Endothelial cell of umbilical vein (primary cell): ENCODE measurements at regions not wholly inside any gene's neighbourhood (a gene's known extent, or its start where the extent isn't known, plus 50 kb on each side); places are given as distances from the start of the nearest gene placed in this dataset.

Experiments
- BruUV-seq: library from RNA; stranded (reverse); fragments of 400-500 nt; replicated peaks from 2 replicates; lab custom pipeline; 2021; lab: Mats Ljungman, UMichigan
- CTCF ChIA-PET: fragments of 300-600, 350-600 bp; sonication (Branson Sonifier 250); formaldehyde crosslinking; loops from one replicate; lab custom pipeline; 2021; ENCODE audit warnings: antibody characterized with exemption, inconsistent platforms; lab: Charles Lee
- POLR2A ChIA-PET: fragments of 300-600, 350-600 bp; sonication (Branson Sonifier 250); formaldehyde crosslinking; loops from one replicate; lab custom pipeline; 2021; ENCODE audit warnings: antibody characterized with exemption, inconsistent platforms; lab: Charles Lee
- DNase-seq: peaks from one replicate; pipeline ENCODE4 v3.0.0-alpha.2; 2011; ENCODE audit warnings: low read depth, low spot score
- FAIRE-seq: peaks from 2 replicates; lab custom pipeline; 2011; peaks lifted over from hg19 to GRCh38; lab: Jason Lieb, UNC
- H2AFZ ChIP-seq: 2 replicates; pipeline ENCODE4 v1.6.0; 2012; ENCODE audit warnings: low read depth, low read length, control low read depth, inconsistent platforms
- H3K27ac ChIP-seq: 2 replicates; pipeline ENCODE4 v1.5.1; 2011; ENCODE audit warnings: low read depth, mild to moderate bottlenecking, control low read depth, low read length, moderate library complexity; ENCODE audit not compliant: insufficient read depth
- H3K27me3 ChIP-seq, 2 experiments: 2 replicates each; pipeline versions ENCODE4 v1.6.0 to v1.6.1; 2011; ENCODE audit warnings: low read length in 2 of 2, mixed read lengths in 1 of 2; ENCODE audit not compliant: control insufficient read depth in 2 of 2, insufficient read depth in 2 of 2
- H3K36me3 ChIP-seq, 2 experiments: 2 replicates in 1 of 2; 3 replicates in 1 of 2; pipeline ENCODE4 v1.5.1; 2011; ENCODE audit warnings: low read length in 2 of 2, mild to moderate bottlenecking in 1 of 2, moderate library complexity in 1 of 2; ENCODE audit not compliant: control insufficient read depth in 2 of 2, insufficient read depth in 2 of 2; ENCODE audit errors: extremely low read depth in 1 of 2
- H3K4me1 ChIP-seq: 3 replicates; pipeline ENCODE4 v1.5.1; 2011; ENCODE audit warnings: mild to moderate bottlenecking, low read length; ENCODE audit not compliant: control insufficient read depth, insufficient read depth; ENCODE audit errors: extremely low read depth
- H3K4me2 ChIP-seq: 2 replicates; pipeline ENCODE4 v1.6.1; 2011; ENCODE audit warnings: low read length, control low read depth, mixed read lengths; ENCODE audit not compliant: insufficient read depth
- H3K4me3 ChIP-seq, 3 experiments: fragments of 200-600 bp in 1 of 3; sonication (generic), shearing (Covaris generic) in 1 of 3; replicated peaks in 1 of 3; 2 replicates each; pipeline ENCODE4 v1.5.1; 2011 to 2016; ENCODE audit warnings: control low read depth in 3 of 3, low read length in 3 of 3, mild to moderate bottlenecking in 2 of 3, inconsistent platforms in 1 of 3, low read depth in 1 of 3, moderate library complexity in 1 of 3; ENCODE audit not compliant: insufficient read depth in 1 of 3
- H3K79me2 ChIP-seq: 2 replicates; pipeline ENCODE4 v1.6.0; 2012; ENCODE audit warnings: low read length, inconsistent platforms; ENCODE audit not compliant: control insufficient read depth, insufficient read depth
- H3K9ac ChIP-seq: replicated peaks from 2 replicates; pipeline ENCODE3; 2011; ENCODE audit warnings: low read length, control low read depth; ENCODE audit not compliant: insufficient read depth; ENCODE audit errors: extremely low read depth
- H3K9me1 ChIP-seq: replicated peaks from 3 replicates; pipeline ENCODE4 v1.6.0; 2011; ENCODE audit warnings: mild to moderate bottlenecking, low read length; ENCODE audit not compliant: control insufficient read depth, insufficient read depth; ENCODE audit errors: extremely low read depth
- H3K9me3 ChIP-seq: replicated peaks from 2 replicates; pipeline ENCODE4 v1.5.1; 2012; ENCODE audit warnings: low read length, inconsistent platforms; ENCODE audit not compliant: control insufficient read depth, insufficient read depth
- H4K20me1 ChIP-seq: replicated peaks from 2 replicates; pipeline ENCODE3; 2011; ENCODE audit warnings: mild to moderate bottlenecking, low read length; ENCODE audit not compliant: control insufficient read depth, insufficient read depth; ENCODE audit errors: extremely low read depth
- CTCF ChIP-seq, 2 donors: IDR thresholded peaks; 1 replicate in 1 of 2; 2 replicates in 1 of 2; pipeline ENCODE4 v1.5.1; 2011; ENCODE audit warnings: low read length in 2 of 2, mild to moderate bottlenecking in 2 of 2, moderate library complexity in 2 of 2, control low read depth in 1 of 2, inconsistent platforms in 1 of 2, low read depth in 1 of 2; ENCODE audit not compliant: insufficient read depth in 1 of 2; ENCODE audit errors: extremely low read depth in 1 of 2
- EZH2 ChIP-seq: IDR thresholded peaks from 2 replicates; pipeline ENCODE4 v1.6.1; 2012; ENCODE audit warnings: borderline replicate concordance, low read depth, mild to moderate bottlenecking, moderate library complexity, low read length, inconsistent platforms; ENCODE audit not compliant: severe bottlenecking
- FOS ChIP-seq: IDR thresholded peaks from 2 replicates; pipeline ENCODE4 v1.6.1; 2011; ENCODE audit warnings: mild to moderate bottlenecking, low read length, moderate library complexity, borderline replicate concordance; ENCODE audit not compliant: insufficient read depth
- GATA2 ChIP-seq: IDR thresholded peaks from 2 replicates; pipeline ENCODE4 v1.7.0; 2011; ENCODE audit warnings: low read depth, mild to moderate bottlenecking, moderate library complexity, mixed read lengths, low read length; ENCODE audit not compliant: insufficient read length, insufficient read depth
- JUN ChIP-seq: IDR thresholded peaks from 2 replicates; pipeline ENCODE4 v1.6.1; 2011; ENCODE audit warnings: borderline replicate concordance, low read depth; ENCODE audit not compliant: insufficient read length, insufficient read depth
- MAX ChIP-seq: IDR thresholded peaks from 2 replicates; pipeline ENCODE4 v1.6.1; 2011; ENCODE audit not compliant: insufficient read depth, insufficient read length
- MYC ChIP-seq: IDR thresholded peaks from one replicate; pipeline ENCODE4 v1.6.1; 2011; ENCODE audit warnings: mild to moderate bottlenecking, low read depth, low read length
- POLR2A ChIP-seq: IDR thresholded peaks from 2 replicates; pipeline ENCODE4 v1.6.1; 2012; ENCODE audit warnings: low read depth, mild to moderate bottlenecking, control low read depth, low read length
- dilution Hi-C: fragments of 300-500 bp; cut with MboI; formaldehyde crosslinking; loops from one replicate; pipeline ENCODE4 v1.15.0; 2019; ENCODE audit warnings: low sequenced_read_pairs; ENCODE audit not compliant: extremely low pct_ligation_motif_present
- intact Hi-C: fragments of 100-400 bp; cut with micrococcal nuclease; formaldehyde crosslinking; loops from one replicate; pipeline ENCODE4 v1.10.0; 2022

- no peak overlapping the region for H2AFZ ChIP-seq
- no peaks in the 10 kb centered on the region for H3K9me3 ChIP-seq
- no peaks in the 10 kb centered on the region for H3K9me1 ChIP-seq
- intact Hi-C loops = no loop called here
- no peak overlapping the region for H3K27ac ChIP-seq
- FAIRE-seq = no peak
- DNase-seq = no peak
- ChIA-PET CTCF (no interaction called here), POLR2A (no interaction called here)
- H3K36me3 ChIP-seq = no peaks in the 10 kb centered on the region
- no peaks in the 10 kb centered on the region for H3K79me2 ChIP-seq
- dilution Hi-C loops = no loop called here
- no peak overlapping the region for H3K4me2 ChIP-seq
- H3K27me3 ChIP-seq = no peaks in the 10 kb centered on the region
- H3K4me1 ChIP-seq = no peaks in the 10 kb centered on the region
- H4K20me1 ChIP-seq = no peaks in the 10 kb centered on the region
- TF ChIP-seq POLR2A (no peak), CTCF (IDR thresholded peaks at IDR 0.05; ENCODE audit: extremely low read depth in 1 of 2, insufficient read depth in 1 of 2, low read depth in 1 of 2, low read length in 2 of 2) (no peak), FOS (no peak), MAX (no peak), EZH2 (no peak), GATA2 (no peak)
- H3K4me3 ChIP-seq = no peak overlapping the region
- BruUV-seq = no TSS peak
- no peak overlapping the region for H3K9ac ChIP-seq
These were observed 1041.5 kb upstream of the CRIM1 start for GRCh38 chr2:35314049-35314448.

- H3K4me2 ChIP-seq = no peak overlapping the region
- H3K36me3 ChIP-seq = no peaks in the 10 kb centered on the region
- CTCF ChIA-PET = no interaction called here
- no peak overlapping the region for H3K9ac ChIP-seq
- no peak for FAIRE-seq
- TF ChIP-seq GATA2 (no peak), JUN (no peak), FOS (no peak), MYC (no peak)
- peaks cover 4% of the 10 kb centered on the region for H3K4me1 ChIP-seq
- H3K9me3 ChIP-seq = no peaks in the 10 kb centered on the region
- H3K27me3 ChIP-seq = no peaks in the 10 kb centered on the region
- dilution Hi-C loops = no loop called here
- H3K79me2 ChIP-seq = no peaks in the 10 kb centered on the region
- DNase-seq = no peak
- no peaks in the 10 kb centered on the region for H3K9me1 ChIP-seq
- intact Hi-C loops = no loop called here
- BruUV-seq = no TSS peak
- H3K4me3 ChIP-seq = no peak overlapping the region
- no peak overlapping the region for H2AFZ ChIP-seq
- POLR2A ChIA-PET = no interaction called here
- no peak overlapping the region for H3K27ac ChIP-seq
- no peaks in the 10 kb centered on the region for H4K20me1 ChIP-seq
These were observed 1054.2 kb upstream of the CRIM1 start for GRCh38 chr2:35301369-35301768.
